ENCODE measurements at regions not wholly inside any gene's neighbourhood (a gene's known extent, or its start where the extent isn't known, plus 50 kb on each side); places are given as distances from the start of the nearest gene placed in this dataset.

- Histone ChIP-seq H3K27ac (replicated peaks) (peak overlapping the region; percentile 36), H3K4me3 (no peak overlapping the region), H3K27me3 (ENCODE audit: low read depth) (no peaks in the 10 kb centered on the region), H3K36me3 (no peaks in the 10 kb centered on the region), H3K9me3 (replicated peaks) (peaks cover 5% of the 10 kb centered on the region), H3K4me1 (no peaks in the 10 kb centered on the region)
- DNase-seq, result no peak
- intact Hi-C loops (cut with micrococcal nuclease), result no loop called here
- no peak for TF ChIP-seq CTCF (IDR thresholded peaks at IDR 0.05; ENCODE audit: borderline replicate concordance)
Observed at GRCh38 chr16:72612256-72612655, 435.7 kb downstream of the ZFHX3 start.

- Histone ChIP-seq H3K4me3 (no peak overlapping the region), H3K27me3 (ENCODE audit: low read depth) (no peaks in the 10 kb centered on the region), H3K27ac (replicated peaks) (no peak overlapping the region), H3K36me3 (no peaks in the 10 kb centered on the region), H3K4me1 (no peaks in the 10 kb centered on the region), H3K9me3 (replicated peaks) (no peaks in the 10 kb centered on the region)
- TF ChIP-seq CTCF (IDR thresholded peaks at IDR 0.05; ENCODE audit: borderline replicate concordance), result no peak
- DNase-seq, result no peak
- intact Hi-C loops (cut with micrococcal nuclease), result no loop called here
Observed at GRCh38 chr16:72609933-72610332, 438.0 kb upstream of the PMFBP1 start.

GRCh38 chr16:72609066-72609465 lies 437.1 kb upstream of the PMFBP1 start:
- DNase-seq, result no peak
- Histone ChIP-seq H3K27ac (replicated peaks) (no peak overlapping the region), H3K4me1 (no peaks in the 10 kb centered on the region), H3K9me3 (replicated peaks) (no peaks in the 10 kb centered on the region), H3K4me3 (no peak overlapping the region), H3K27me3 (ENCODE audit: low read depth) (no peaks in the 10 kb centered on the region), H3K36me3 (no peaks in the 10 kb centered on the region)
- no peak for TF ChIP-seq CTCF (IDR thresholded peaks at IDR 0.05; ENCODE audit: borderline replicate concordance)
- intact Hi-C loops (cut with micrococcal nuclease), result no loop called here

- no peaks in the 10 kb centered on the region for H3K36me3 ChIP-seq
- H3K27ac ChIP-seq (replicated peaks), result no peak overlapping the region
- TF ChIP-seq CTCF (IDR thresholded peaks at IDR 0.05; ENCODE audit: borderline replicate concordance), result no peak
- intact Hi-C loops (cut with micrococcal nuclease), result no loop called here
- no peak overlapping the region for H3K4me3 ChIP-seq
- DNase-seq, result no peak
- peaks cover 16% of the 10 kb centered on the region for H3K9me3 ChIP-seq (replicated peaks)
- H3K4me1 ChIP-seq, result no peaks in the 10 kb centered on the region
- H3K27me3 ChIP-seq (ENCODE audit: low read depth), result no peaks in the 10 kb centered on the region
Observed at GRCh38 chr16:72604375-72604774, 432.4 kb upstream of the PMFBP1 start.

GRCh38 chr16:72602499-72602898 lies 430.5 kb upstream of the PMFBP1 start:
- intact Hi-C loops (cut with micrococcal nuclease), result no loop called here
- H3K9me3 ChIP-seq (replicated peaks), result peaks cover 16% of the 10 kb centered on the region
- no peaks in the 10 kb centered on the region for H3K27me3 ChIP-seq (ENCODE audit: low read depth)
- no peak for TF ChIP-seq CTCF (IDR thresholded peaks at IDR 0.05; ENCODE audit: borderline replicate concordance)
- H3K4me1 ChIP-seq, result no peaks in the 10 kb centered on the region
- H3K4me3 ChIP-seq, result no peak overlapping the region
- DNase-seq, result no peak
- no peak overlapping the region for H3K27ac ChIP-seq (replicated peaks)
- H3K36me3 ChIP-seq, result no peaks in the 10 kb centered on the region

GRCh38 chr16:72598696-72599095 lies 426.7 kb upstream of the PMFBP1 start:
- H3K4me3 ChIP-seq, result no peak overlapping the region
- no peaks in the 10 kb centered on the region for H3K36me3 ChIP-seq
- H3K4me1 ChIP-seq, result no peaks in the 10 kb centered on the region
- H3K27me3 ChIP-seq (ENCODE audit: low read depth), result no peaks in the 10 kb centered on the region
- intact Hi-C loops (cut with micrococcal nuclease), result no loop called here
- H3K9me3 ChIP-seq (replicated peaks), result peaks cover 16% of the 10 kb centered on the region
- no peak overlapping the region for H3K27ac ChIP-seq (replicated peaks)
- DNase-seq, result no peak
- no peak for TF ChIP-seq CTCF (IDR thresholded peaks at IDR 0.05; ENCODE audit: borderline replicate concordance)

All from left ventricle myocardium inferior (tissue), 1 donor.